A673 (cell line): ENCODE measurements at regions not wholly inside any gene's neighbourhood (a gene's known extent, or its start where the extent isn't known, plus 50 kb on each side); places are given as distances from the start of the nearest gene placed in this dataset.

ENCODE experiments used
- BruUV-seq: library from RNA; stranded (reverse); fragments of 400-500 nt; replicated peaks from 2 replicates; lab custom pipeline; 2021; lab: Mats Ljungman, UMichigan
- CTCF ChIA-PET: fragments of 300-600 bp; sonication (Branson Sonifier 250); formaldehyde crosslinking; loops from one replicate; lab custom pipeline; 2022; ENCODE audit warnings: antibody characterized with exemption; lab: Charles Lee
- POLR2A ChIA-PET: fragments of 300-600 bp; sonication (Branson Sonifier 250); formaldehyde crosslinking; loops from one replicate; lab custom pipeline; 2022; ENCODE audit warnings: antibody characterized with exemption; ENCODE audit not compliant: low non-redundant PET; lab: Charles Lee
- DNase-seq: peaks from one replicate; pipeline ENCODE4 v3.0.0-alpha.2; 2015; ENCODE audit warnings: low spot score
- H3K27ac ChIP-seq: fragments of 200-600 bp; sonication (generic); 2 replicates; pipeline ENCODE4 v1.5.1; 2016; ENCODE audit warnings: mixed run types, low read depth, mild to moderate bottlenecking, mixed read lengths, antibody characterized with exemption, low read length; ENCODE audit not compliant: poor library complexity, severe bottlenecking
- H3K27me3 ChIP-seq: fragments of 200-600 bp; sonication (generic); replicated peaks from 2 replicates; pipeline ENCODE4 v1.6.1; 2017; ENCODE audit warnings: mixed run types, low read depth, mild to moderate bottlenecking, mixed read lengths, antibody characterized with exemption, low read length; ENCODE audit not compliant: insufficient read depth, poor library complexity
- H3K36me3 ChIP-seq: fragments of 200-600 bp; sonication (generic); 2 replicates; pipeline ENCODE4 v1.6.1; 2016; ENCODE audit warnings: mixed run types, mild to moderate bottlenecking, mixed read lengths, antibody characterized with exemption, low read length; ENCODE audit not compliant: insufficient read depth, poor library complexity, severe bottlenecking
- H3K4me1 ChIP-seq: fragments of 200-600 bp; sonication (generic); 2 replicates; pipeline ENCODE4 v1.6.1; 2017; ENCODE audit warnings: mixed run types, mild to moderate bottlenecking, mixed read lengths, antibody characterized with exemption, low read length; ENCODE audit not compliant: insufficient read depth, poor library complexity, severe bottlenecking
- H3K4me3 ChIP-seq: fragments of 200-600 bp; sonication (generic); 2 replicates; pipeline ENCODE4 v1.5.1; 2016; ENCODE audit warnings: low read depth, mixed run types, mild to moderate bottlenecking, mixed read lengths, low read length; ENCODE audit not compliant: poor library complexity, severe bottlenecking
- H3K9me3 ChIP-seq: fragments of 200-600 bp; sonication (generic); 2 replicates; pipeline ENCODE4 v1.6.1; 2016; ENCODE audit warnings: mixed run types, low read depth, mild to moderate bottlenecking, mixed read lengths, antibody characterized with exemption, low read length; ENCODE audit not compliant: poor library complexity, severe bottlenecking
- CTCF ChIP-seq: fragments of 300-800, 200-600 bp; sonication (generic); conservative IDR thresholded peaks from 2 replicates; pipeline ENCODE4 v1.5.1; 2017; ENCODE audit warnings: low read depth, mild to moderate bottlenecking, antibody characterized with exemption, low read length, moderate library complexity, mixed read lengths
- EZH2 ChIP-seq: fragments of 200-600 bp; sonication (generic); IDR thresholded peaks from 2 replicates; pipeline ENCODE4 v1.6.1; 2017; ENCODE audit warnings: borderline replicate concordance, low read depth, mild to moderate bottlenecking, mixed read lengths, antibody characterized with exemption, low read length; ENCODE audit not compliant: poor library complexity, severe bottlenecking
- intact Hi-C: fragments of 100-400 bp; cut with micrococcal nuclease; formaldehyde crosslinking; loops from one replicate; pipeline ENCODE4 v1.10.0; 2022; ENCODE audit not compliant: unreplicated experiment

- POLR2A ChIA-PET: no interaction called here
- CTCF ChIA-PET: no interaction called here
These were observed 192.6 kb upstream of the SERP2 start for GRCh38 chr13:44180876-44181536.

GRCh38 chr13:44181931-44182330 lies 191.7 kb upstream of the SERP2 start:
- Histone ChIP-seq H3K9me3 (no peaks in the 10 kb centered on the region), H3K4me3 (no peak overlapping the region), H3K4me1 (no peaks in the 10 kb centered on the region), H3K36me3 (no peaks in the 10 kb centered on the region), H3K27ac (no peak overlapping the region), H3K27me3 (no peaks in the 10 kb centered on the region)
- POLR2A ChIA-PET: no interaction called here
- TF ChIP-seq CTCF (no peak), EZH2 (no peak)
- DNase-seq: no peak
- intact Hi-C loops: no loop called here
- CTCF ChIA-PET: no interaction called here
- no TSS peak for BruUV-seq

More at GRCh38 chr13:44180876-44181536, 192.6 kb upstream of the SERP2 start:
- H3K9me3 ChIP-seq: no peaks in the 10 kb centered on the region
- no TSS peak for BruUV-seq
- no peak overlapping the region for H3K4me3 ChIP-seq
- no peaks in the 10 kb centered on the region for H3K36me3 ChIP-seq
- H3K4me1 ChIP-seq: no peaks in the 10 kb centered on the region
- no peaks in the 10 kb centered on the region for H3K27me3 ChIP-seq
- intact Hi-C loops: no loop called here
- no peak for DNase-seq
- no peak overlapping the region for H3K27ac ChIP-seq
- TF ChIP-seq CTCF (no peak), EZH2 (no peak)

DNA sequence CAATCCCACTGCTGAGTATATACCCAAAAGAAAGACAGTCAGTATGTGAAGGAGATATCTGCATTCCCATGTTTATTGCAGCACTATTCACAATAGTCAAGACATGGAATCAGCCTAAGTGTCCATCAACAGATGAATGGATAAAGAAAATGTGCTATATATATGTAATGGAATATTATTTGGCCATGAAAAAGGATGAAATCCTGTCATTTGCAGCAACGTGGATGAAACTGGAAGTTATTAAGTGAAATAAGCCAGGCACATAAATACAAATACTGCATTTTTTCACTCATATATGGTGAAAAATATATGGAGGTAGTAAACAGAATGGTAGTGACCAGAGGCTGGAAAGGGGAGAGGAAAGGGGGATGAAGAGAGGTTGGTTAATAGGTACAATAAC lies 188.9 kb upstream of the SERP2 start:
- POLR2A ChIA-PET: no interaction called here
- intact Hi-C loops: no loop called here
- H3K36me3 ChIP-seq: no peaks in the 10 kb centered on the region
- DNase-seq: no peak
- no peaks in the 10 kb centered on the region for H3K4me1 ChIP-seq
- TF ChIP-seq CTCF: no peak
- TF ChIP-seq EZH2: no peak
- H3K27ac ChIP-seq: no peak overlapping the region
- no peaks in the 10 kb centered on the region for H3K9me3 ChIP-seq
- H3K27me3 ChIP-seq: no peaks in the 10 kb centered on the region
- no peak overlapping the region for H3K4me3 ChIP-seq
- CTCF ChIA-PET: no interaction called here
- BruUV-seq: no TSS peak
